ENCODE measurements at regions not wholly inside any gene's neighbourhood (a gene's known extent, or its start where the extent isn't known, plus 50 kb on each side); places are given as distances from the start of the nearest gene placed in this dataset.
A peak's percentile ranks its signal among the peaks of the same experiment; 100 is the strongest.

DNA sequence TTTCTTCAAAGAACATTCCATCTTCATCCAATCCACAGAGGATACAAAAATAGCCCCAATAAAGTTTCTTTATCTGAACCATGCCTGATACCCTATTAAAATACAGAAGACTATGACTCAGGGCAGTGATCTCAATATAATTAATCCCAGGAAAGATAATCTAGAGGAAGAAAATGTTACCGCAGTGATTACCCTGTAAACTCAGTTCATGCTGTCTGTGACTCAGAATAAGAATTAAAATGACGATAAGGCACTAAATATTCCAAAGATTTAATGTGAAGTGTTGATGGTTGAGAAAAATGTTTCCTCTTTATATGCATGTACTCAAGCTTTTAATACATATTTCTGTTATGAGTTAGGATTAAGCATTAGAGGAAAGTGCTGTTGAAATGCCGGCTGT lies 88.6 kb upstream of the LYPLAL1 start:
- H3K4ac ChIP-seq (ENCODE audit: low read length), result no peak overlapping the region
- H3K27me3 ChIP-seq (ENCODE audit: control insufficient read depth in 3 of 3, insufficient read depth in 3 of 3, low read depth in 1 of 3, low read length in 3 of 3), result peaks cover 0 to 1% (median 0%) of the 10 kb centered on the region in 3 experiments
- H2BK15ac ChIP-seq (ENCODE audit: low read length), result no peak overlapping the region
- H4K91ac ChIP-seq (ENCODE audit: low read depth, low read length, poor library complexity), result no peak overlapping the region
- H3K18ac ChIP-seq (ENCODE audit: low read length), result no peak overlapping the region
- no CpG with 5 or more reads among the region's 3 CpGs for WGBS, 2 donors (ENCODE audit: extremely low coverage in 2 of 2, insufficient read length in 2 of 2, insufficient replicate concordance in 1 of 2)
- no peak overlapping the region for H3K23ac ChIP-seq (ENCODE audit: low read depth, low read length, poor library complexity)
- no peaks in the 10 kb centered on the region for H3K36me3 ChIP-seq (replicated peaks in 1 of 2; ENCODE audit: control insufficient read depth in 2 of 2, insufficient read depth in 2 of 2, low read length in 2 of 2)
- no peak overlapping the region for H3K4me3 ChIP-seq (ENCODE audit: low read length in 2 of 2)
- no peak for DNase-seq (ENCODE audit: low spot score)
- peaks cover 0 to 1% of the 10 kb centered on the region in 2 donors for H3K4me1 ChIP-seq (ENCODE audit: control insufficient read depth in 2 of 2, insufficient read depth in 1 of 2, low read depth in 1 of 2, low read length in 2 of 2)
- no peak overlapping the region for H2BK120ac ChIP-seq (ENCODE audit: low read depth, low read length)
- H3K79me1 ChIP-seq (ENCODE audit: low read depth, low read length), result no peaks in the 10 kb centered on the region
- no peak overlapping the region for H2BK12ac ChIP-seq (ENCODE audit: low read length)
- no peak overlapping the region for H2AK5ac ChIP-seq (ENCODE audit: low read depth, low read length)
- H3K9me3 ChIP-seq (replicated peaks in 1 of 2; ENCODE audit: control insufficient read depth in 2 of 2, insufficient read depth in 1 of 2, low read depth in 1 of 2, low read length in 2 of 2), result no peaks in the 10 kb centered on the region
- no peak overlapping the region for H3K14ac ChIP-seq (ENCODE audit: low read length)
- H4K8ac ChIP-seq (ENCODE audit: low read depth, low read length), result no peak overlapping the region
- H3K27ac ChIP-seq (replicated peaks; ENCODE audit: low read length), result no peak overlapping the region
- no peak overlapping the region for H2AFZ ChIP-seq (ENCODE audit: low read length)
- no peak overlapping the region for H3K4me2 ChIP-seq (ENCODE audit: insufficient read depth, low read length, poor library complexity, severe bottlenecking)
- no peak overlapping the region for H2BK5ac ChIP-seq (ENCODE audit: low read length)
- H3K9ac ChIP-seq (ENCODE audit: low read depth, low read length, poor library complexity), result no peak overlapping the region

GRCh38 chr1:219085988-219086387 lies 87.7 kb upstream of the LYPLAL1 start:
- H3K14ac ChIP-seq (ENCODE audit: low read length), result no peak overlapping the region
- H2BK5ac ChIP-seq (ENCODE audit: low read length), result no peak overlapping the region
- H2BK120ac ChIP-seq (ENCODE audit: low read depth, low read length), result no peak overlapping the region
- H3K27ac ChIP-seq (replicated peaks; ENCODE audit: low read length), result no peak overlapping the region
- peaks cover 0 to 1% (median 0%) of the 10 kb centered on the region in 3 experiments for H3K27me3 ChIP-seq (ENCODE audit: control insufficient read depth in 3 of 3, insufficient read depth in 3 of 3, low read depth in 1 of 3, low read length in 3 of 3)
- peaks cover 0 to 1% of the 10 kb centered on the region in 2 donors for H3K4me1 ChIP-seq (ENCODE audit: control insufficient read depth in 2 of 2, insufficient read depth in 1 of 2, low read depth in 1 of 2, low read length in 2 of 2)
- no peak overlapping the region for H4K8ac ChIP-seq (ENCODE audit: low read depth, low read length)
- DNase-seq (ENCODE audit: low spot score), result no peak
- H3K4ac ChIP-seq (ENCODE audit: low read length), result no peak overlapping the region
- H3K18ac ChIP-seq (ENCODE audit: low read length), result no peak overlapping the region
- H2AK5ac ChIP-seq (ENCODE audit: low read depth, low read length), result no peak overlapping the region
- no peak overlapping the region for H4K91ac ChIP-seq (ENCODE audit: low read depth, low read length, poor library complexity)
- H3K4me2 ChIP-seq (ENCODE audit: insufficient read depth, low read length, poor library complexity, severe bottlenecking), result no peak overlapping the region
- H3K9me3 ChIP-seq (replicated peaks in 1 of 2; ENCODE audit: control insufficient read depth in 2 of 2, insufficient read depth in 1 of 2, low read depth in 1 of 2, low read length in 2 of 2), result no peaks in the 10 kb centered on the region
- no peaks in the 10 kb centered on the region for H3K36me3 ChIP-seq (replicated peaks in 1 of 2; ENCODE audit: control insufficient read depth in 2 of 2, insufficient read depth in 2 of 2, low read length in 2 of 2)
- H3K79me1 ChIP-seq (ENCODE audit: low read depth, low read length), result no peaks in the 10 kb centered on the region
- no CpG with 5 or more reads among the region's 1 CpG for WGBS, 2 donors (ENCODE audit: extremely low coverage in 2 of 2, insufficient read length in 2 of 2, insufficient replicate concordance in 1 of 2)
- no peak overlapping the region for H2BK12ac ChIP-seq (ENCODE audit: low read length)
- no peak overlapping the region for H2BK15ac ChIP-seq (ENCODE audit: low read length)
- H3K23ac ChIP-seq (ENCODE audit: low read depth, low read length, poor library complexity), result no peak overlapping the region
- no peak overlapping the region for H2AFZ ChIP-seq (ENCODE audit: low read length)
- no peak overlapping the region for H3K4me3 ChIP-seq (ENCODE audit: low read length in 2 of 2)
- H3K9ac ChIP-seq (ENCODE audit: low read depth, low read length, poor library complexity), result no peak overlapping the region

- no peak for DNase-seq (ENCODE audit: low spot score)
- WGBS, 2 donors (ENCODE audit: extremely low coverage in 2 of 2, insufficient read length in 2 of 2, insufficient replicate concordance in 1 of 2), result no CpG with 5 or more reads among the region's 1 CpG
- no peak overlapping the region for H3K27ac ChIP-seq (replicated peaks; ENCODE audit: low read length)
Measured at GRCh38 chr1:219086956-219087469, 86.7 kb upstream of the LYPLAL1 start.

DNA sequence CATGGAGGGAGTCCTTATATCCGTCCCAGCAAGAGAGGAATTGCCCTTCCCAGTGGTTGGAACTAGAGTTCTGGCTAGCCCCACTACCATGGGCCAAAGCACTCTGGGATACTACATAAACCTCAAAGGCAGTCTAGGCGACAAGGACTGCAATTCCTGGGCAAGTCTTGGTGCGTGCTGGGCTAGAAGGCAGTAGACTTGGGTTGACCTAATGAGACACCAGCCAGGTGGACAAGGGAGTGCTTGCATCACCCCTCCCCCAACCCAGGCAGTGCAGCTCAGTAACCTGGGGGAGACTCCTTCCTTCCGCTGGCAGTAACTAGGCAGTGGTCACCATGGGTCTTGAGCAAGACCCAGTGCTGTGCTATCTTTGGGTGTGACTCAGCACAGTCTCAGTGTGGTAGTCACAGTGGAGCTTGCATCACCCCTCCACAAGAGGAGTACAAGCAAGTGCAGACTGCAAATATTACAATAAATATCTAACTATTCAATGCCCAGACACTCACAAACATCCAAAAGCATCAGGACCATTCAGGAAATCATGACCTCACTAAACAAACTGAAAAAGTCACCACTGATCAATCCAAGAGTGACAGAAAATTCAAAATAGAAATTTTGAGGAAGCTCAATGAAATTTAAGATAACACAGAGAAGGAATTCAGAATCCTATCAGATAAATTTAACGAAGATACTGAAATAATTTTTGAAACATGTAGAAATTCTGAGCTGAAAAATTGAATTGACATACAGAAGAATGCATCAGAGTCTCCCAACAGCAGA lies 84.7 kb upstream of the LYPLAL1 start:
- Histone ChIP-seq H3K14ac (ENCODE audit: low read length) (no peak overlapping the region), H3K36me3 (replicated peaks in 1 of 2; ENCODE audit: control insufficient read depth in 2 of 2, insufficient read depth in 2 of 2, low read length in 2 of 2) (no peaks in the 10 kb centered on the region), H3K4me3 (ENCODE audit: low read length in 2 of 2) (no peak overlapping the region), H3K9ac (ENCODE audit: low read depth, low read length, poor library complexity) (no peak overlapping the region), H2BK5ac (ENCODE audit: low read length) (no peak overlapping the region), H4K91ac (ENCODE audit: low read depth, low read length, poor library complexity) (no peak overlapping the region), H3K4ac (ENCODE audit: low read length) (no peak overlapping the region), H3K4me1 (ENCODE audit: control insufficient read depth in 2 of 2, insufficient read depth in 1 of 2, low read depth in 1 of 2, low read length in 2 of 2) (peaks cover 0 to 1% of the 10 kb centered on the region in 2 donors), H3K9me3 (replicated peaks in 1 of 2; ENCODE audit: control insufficient read depth in 2 of 2, insufficient read depth in 1 of 2, low read depth in 1 of 2, low read length in 2 of 2) (peaks cover 0 to 3% of the 10 kb centered on the region in 2 donors), H3K4me2 (ENCODE audit: insufficient read depth, low read length, poor library complexity, severe bottlenecking) (no peak overlapping the region), H2BK120ac (ENCODE audit: low read depth, low read length) (no peak overlapping the region), H2AFZ (ENCODE audit: low read length) (peak overlapping the region; percentile 32), H3K27me3 (ENCODE audit: control insufficient read depth in 3 of 3, insufficient read depth in 3 of 3, low read depth in 1 of 3, low read length in 3 of 3) (peaks cover 0 to 1% (median 0%) of the 10 kb centered on the region in 3 experiments), H3K18ac (ENCODE audit: low read length) (peak overlapping the region; percentile 67), H4K8ac (ENCODE audit: low read depth, low read length) (no peak overlapping the region), H3K23ac (ENCODE audit: low read depth, low read length, poor library complexity) (no peak overlapping the region), H3K27ac (replicated peaks; ENCODE audit: low read length) (no peak overlapping the region), H2BK15ac (ENCODE audit: low read length) (no peak overlapping the region), H2BK12ac (ENCODE audit: low read length) (no peak overlapping the region), H2AK5ac (ENCODE audit: low read depth, low read length) (no peak overlapping the region), H3K79me1 (ENCODE audit: low read depth, low read length) (no peaks in the 10 kb centered on the region)
- no peak for DNase-seq (ENCODE audit: low spot score)
- WGBS, 2 donors (ENCODE audit: extremely low coverage in 2 of 2, insufficient read length in 2 of 2, insufficient replicate concordance in 1 of 2), result no CpG with 5 or more reads among the region's 5 CpGs

More at GRCh38 chr1:219086956-219087469, 86.7 kb upstream of the LYPLAL1 start:
- Histone ChIP-seq H2AK5ac (ENCODE audit: low read depth, low read length) (no peak overlapping the region), H3K9ac (ENCODE audit: low read depth, low read length, poor library complexity) (no peak overlapping the region), H3K79me1 (ENCODE audit: low read depth, low read length) (no peaks in the 10 kb centered on the region), H2BK120ac (ENCODE audit: low read depth, low read length) (no peak overlapping the region), H3K18ac (ENCODE audit: low read length) (no peak overlapping the region), H3K4me2 (ENCODE audit: insufficient read depth, low read length, poor library complexity, severe bottlenecking) (no peak overlapping the region), H3K9me3 (replicated peaks in 1 of 2; ENCODE audit: control insufficient read depth in 2 of 2, insufficient read depth in 1 of 2, low read depth in 1 of 2, low read length in 2 of 2) (no peaks in the 10 kb centered on the region), H3K4me3 (ENCODE audit: low read length in 2 of 2) (no peak overlapping the region), H3K23ac (ENCODE audit: low read depth, low read length, poor library complexity) (no peak overlapping the region), H3K36me3 (replicated peaks in 1 of 2; ENCODE audit: control insufficient read depth in 2 of 2, insufficient read depth in 2 of 2, low read length in 2 of 2) (no peaks in the 10 kb centered on the region), H3K27me3 (ENCODE audit: control insufficient read depth in 3 of 3, insufficient read depth in 3 of 3, low read depth in 1 of 3, low read length in 3 of 3) (peaks cover 0 to 1% (median 0%) of the 10 kb centered on the region in 3 experiments), H4K91ac (ENCODE audit: low read depth, low read length, poor library complexity) (no peak overlapping the region), H2BK15ac (ENCODE audit: low read length) (no peak overlapping the region), H3K14ac (ENCODE audit: low read length) (no peak overlapping the region), H3K4ac (ENCODE audit: low read length) (no peak overlapping the region), H4K8ac (ENCODE audit: low read depth, low read length) (no peak overlapping the region), H2BK12ac (ENCODE audit: low read length) (no peak overlapping the region), H2BK5ac (ENCODE audit: low read length) (no peak overlapping the region), H2AFZ (ENCODE audit: low read length) (no peak overlapping the region), H3K4me1 (ENCODE audit: control insufficient read depth in 2 of 2, insufficient read depth in 1 of 2, low read depth in 1 of 2, low read length in 2 of 2) (peaks cover 0 to 1% of the 10 kb centered on the region in 2 donors)
